ENCODE measurements at regions not wholly inside any gene's neighbourhood (a gene's known extent, or its start where the extent isn't known, plus 50 kb on each side); places are given as distances from the start of the nearest gene placed in this dataset.
"Not testable (repeated sequence)": the region's sequence is repeated elsewhere in the genome, so short reads cannot be mapped to it uniquely, and the experiment has no call there.

DNA sequence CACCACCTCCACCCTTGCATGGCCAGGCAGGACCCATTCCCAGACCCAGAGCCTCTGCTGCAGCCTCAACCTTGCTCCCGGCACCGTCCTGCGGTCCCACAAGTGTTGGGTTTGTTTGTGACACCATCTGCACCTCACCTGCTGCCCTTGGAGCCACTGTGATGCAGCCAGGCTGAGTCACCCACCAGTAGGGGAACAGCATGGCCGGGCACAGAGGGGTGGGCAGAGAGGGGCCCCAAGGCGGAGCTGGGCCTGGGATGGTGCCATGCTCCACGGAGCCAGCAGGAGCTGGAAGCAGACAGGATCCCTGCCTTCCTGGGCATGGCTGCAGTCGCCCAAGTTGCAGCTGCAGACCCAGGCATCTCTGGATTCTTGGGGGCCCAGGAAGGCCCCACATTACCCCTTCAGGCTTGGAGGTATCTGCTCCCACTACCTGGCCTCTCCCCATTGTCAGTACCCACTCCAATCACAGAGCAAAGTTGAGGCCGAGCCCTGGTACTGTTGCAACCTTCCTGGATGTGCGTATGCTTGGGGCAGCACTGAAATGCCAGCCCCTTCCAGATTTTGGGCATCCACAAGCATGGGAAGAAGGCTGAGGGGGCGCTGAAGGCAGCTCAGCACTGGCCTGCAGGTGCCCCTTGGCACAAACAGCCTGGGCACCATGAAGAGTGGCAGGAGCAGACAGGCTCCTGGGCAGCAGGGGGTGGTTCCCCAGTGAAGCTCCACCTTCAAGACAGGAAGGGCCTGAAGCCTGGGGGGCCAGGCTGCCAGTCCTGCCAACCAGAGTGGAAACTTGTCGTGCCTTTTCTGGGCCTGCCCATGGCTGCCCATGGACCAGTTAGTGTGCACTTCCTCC, 172.8 kb downstream of the MATN1 start:
- H3K4me1 Mint-ChIP-seq, result no peaks in the 10 kb centered on the region
- DNase-seq, result no peak
- H3K9me3 Mint-ChIP-seq, result no peaks in the 10 kb centered on the region
- H3K27ac Mint-ChIP-seq, result no peak overlapping the region
- peaks cover 2 to 6% (median 4%) of the 10 kb centered on the region in 3 donors for H3K27me3 Mint-ChIP-seq (ENCODE audit: low read depth in 3 of 3)
- no peak overlapping the region for H3K4me3 Mint-ChIP-seq
- H3K36me3 Mint-ChIP-seq, result no peaks in the 10 kb centered on the region

DNA sequence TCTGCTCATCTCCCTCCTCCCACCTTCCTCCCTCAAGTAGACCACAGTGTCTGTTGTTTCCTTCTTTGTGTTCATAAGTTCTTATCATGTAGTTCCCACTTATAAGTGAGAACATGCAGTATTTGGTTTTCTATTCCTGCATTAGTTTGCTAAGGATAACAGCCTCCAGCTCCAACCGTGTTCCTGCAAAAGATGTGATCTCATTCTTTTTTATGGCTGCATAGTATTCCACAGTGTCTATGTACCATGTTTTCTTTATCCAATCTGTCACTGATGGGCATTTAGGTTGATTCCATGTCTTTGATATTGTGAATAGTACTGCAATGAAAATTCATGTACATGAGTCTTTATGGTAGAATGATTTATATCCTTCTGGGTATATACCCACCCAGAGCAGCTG, 173.5 kb downstream of the MATN1 start:
- not testable (repeated sequence) for H3K36me3 Mint-ChIP-seq; H3K4me1 Mint-ChIP-seq; H3K27me3 Mint-ChIP-seq (ENCODE audit: low read depth in 3 of 3); DNase-seq; H3K27ac Mint-ChIP-seq; H3K4me3 Mint-ChIP-seq; H3K9me3 Mint-ChIP-seq

DNA sequence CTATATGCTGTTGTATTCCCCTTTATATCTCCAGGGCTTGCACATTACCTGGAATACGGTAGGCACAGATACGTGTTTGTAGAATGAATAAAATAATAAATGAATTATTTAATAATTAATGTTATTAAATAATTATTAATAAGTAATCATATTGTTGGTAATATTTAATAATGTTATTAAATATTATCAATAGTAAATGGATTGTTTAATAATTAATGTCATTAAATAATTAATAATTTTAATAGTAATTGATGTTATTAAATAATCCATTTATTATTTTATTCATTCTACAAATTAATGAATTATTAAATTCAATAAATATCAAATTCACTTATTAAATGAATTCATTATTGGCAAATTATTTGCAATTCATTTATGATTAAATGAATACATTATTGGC, 175.1 kb downstream of the MATN1 start:
- Mint-ChIP-seq H3K9me3 (no peaks in the 10 kb centered on the region), H3K27me3 (ENCODE audit: low read depth in 3 of 3) (peaks cover 3 to 6% (median 4%) of the 10 kb centered on the region in 3 donors), H3K36me3 (no peaks in the 10 kb centered on the region), H3K4me3 (no peak overlapping the region), H3K27ac (no peak overlapping the region), H3K4me1 (no peaks in the 10 kb centered on the region)
- DNase-seq, result no peak

DNA sequence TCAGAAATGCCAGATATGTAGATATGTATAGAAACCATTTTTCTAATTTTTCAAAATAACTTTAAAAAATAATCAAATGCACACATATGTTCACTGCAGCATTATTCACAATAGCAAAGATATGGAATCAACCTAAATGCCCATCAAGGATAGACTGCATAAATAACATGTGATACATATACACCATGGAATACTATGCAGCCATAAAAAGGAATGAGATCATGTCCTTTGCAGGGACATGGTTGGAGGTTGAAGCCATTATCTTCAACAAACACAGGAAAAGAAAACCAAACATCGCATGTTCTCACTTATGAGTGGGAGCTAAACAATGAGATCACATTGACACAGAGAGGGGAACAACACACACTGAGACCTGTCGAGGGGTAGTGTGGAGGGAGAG, 176.1 kb downstream of the MATN1 start:
- H3K4me1 Mint-ChIP-seq; H3K27me3 Mint-ChIP-seq (ENCODE audit: low read depth in 3 of 3); DNase-seq; H3K9me3 Mint-ChIP-seq; H3K27ac Mint-ChIP-seq; H3K4me3 Mint-ChIP-seq; H3K36me3 Mint-ChIP-seq: not testable (repeated sequence)

DNA sequence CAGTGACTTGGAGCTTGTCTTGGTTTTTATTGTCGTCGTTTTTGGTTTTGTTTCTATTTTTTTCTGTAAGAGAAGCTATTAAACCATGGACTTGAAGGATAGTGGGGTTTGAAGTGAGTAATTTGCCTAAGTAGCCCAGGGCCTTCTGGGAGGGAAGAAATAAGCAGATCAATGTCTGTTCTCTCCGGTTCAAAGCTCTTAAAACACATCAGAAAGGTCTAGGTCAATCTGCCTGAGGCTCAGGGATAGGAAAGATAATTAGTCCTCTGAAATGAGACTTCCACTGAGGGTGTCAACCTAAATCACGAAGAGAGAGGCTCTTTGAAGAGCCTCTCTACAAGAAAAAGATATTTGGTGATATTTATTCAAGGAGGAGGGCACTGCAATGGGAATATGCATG, 178.0 kb downstream of the MATN1 start:
- no peaks in the 10 kb centered on the region for H3K4me1 Mint-ChIP-seq
- H3K36me3 Mint-ChIP-seq, result no peaks in the 10 kb centered on the region
- DNase-seq, result no peak
- H3K9me3 Mint-ChIP-seq, result no peaks in the 10 kb centered on the region
- peaks cover 0 to 4% (median 3%) of the 10 kb centered on the region in 3 donors for H3K27me3 Mint-ChIP-seq (ENCODE audit: low read depth in 3 of 3)
- H3K27ac Mint-ChIP-seq, result no peak overlapping the region
- no peak overlapping the region for H3K4me3 Mint-ChIP-seq

DNA sequence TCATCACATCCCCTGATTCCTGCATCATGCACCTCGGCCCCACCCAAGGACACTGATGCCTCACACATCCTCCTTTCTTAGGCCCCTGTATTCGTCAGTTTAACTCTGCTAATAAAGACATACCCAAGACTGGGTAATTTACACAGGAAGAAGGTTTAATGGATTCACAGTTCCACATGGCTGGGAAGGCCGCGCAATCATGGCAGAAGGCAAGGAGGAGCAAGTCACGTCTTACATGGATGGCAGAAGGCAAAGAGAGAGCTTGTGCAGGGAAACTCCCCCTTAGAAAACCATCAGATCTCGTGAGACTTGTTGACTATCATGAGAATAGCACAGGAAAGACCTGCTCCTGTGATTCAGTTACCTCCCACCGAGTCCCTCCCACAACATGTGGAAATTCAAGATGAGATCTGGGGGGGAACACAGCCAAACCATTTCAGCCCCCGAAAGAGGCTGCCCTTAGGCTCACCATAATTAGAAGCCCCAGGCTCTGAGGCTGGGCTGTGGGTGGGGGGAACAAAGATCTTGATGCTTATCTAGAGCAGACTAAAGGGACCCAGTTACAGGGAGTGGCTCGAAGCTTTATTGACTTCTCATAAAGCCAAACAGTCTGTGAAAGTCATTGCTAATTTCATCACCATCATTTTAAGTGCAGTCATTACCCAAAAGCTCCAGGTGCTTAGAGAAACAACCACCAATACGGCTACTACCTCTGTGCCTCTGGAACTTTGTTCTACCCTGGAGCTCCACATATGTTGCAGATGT, 181.5 kb downstream of the MATN1 start:
- H3K27ac Mint-ChIP-seq, result no peak overlapping the region

DNA sequence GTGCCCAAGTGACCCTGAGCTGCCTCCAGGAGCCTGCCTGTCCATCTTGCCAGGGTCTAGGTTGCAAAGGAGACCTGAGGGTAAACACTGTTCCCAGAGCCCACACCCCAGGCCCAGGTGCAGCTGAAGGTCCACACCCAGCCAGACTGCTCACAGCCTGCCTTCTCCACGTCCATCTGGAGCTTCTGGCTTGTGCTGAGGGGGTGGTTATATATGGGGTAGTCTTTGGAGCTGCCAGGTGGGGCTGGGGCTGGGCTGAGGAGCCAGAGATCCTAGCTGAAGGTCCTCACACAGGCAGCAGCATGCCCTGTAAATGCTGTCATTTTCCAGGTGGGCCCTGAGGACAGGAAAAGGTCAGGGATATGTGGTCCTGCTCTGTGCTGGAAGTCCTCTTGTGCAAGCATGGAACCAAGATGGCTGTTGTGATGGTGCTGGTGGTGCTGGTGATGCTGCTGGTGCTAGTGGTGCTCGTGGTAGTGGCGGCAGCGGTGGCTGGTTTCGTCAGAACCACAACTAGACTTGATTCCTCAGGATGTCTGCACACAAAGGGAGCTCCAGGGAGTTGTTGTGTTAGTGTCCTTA, 182.7 kb downstream of the MATN1 start:
- no peak overlapping the region for H3K27ac Mint-ChIP-seq
- H3K9me3 Mint-ChIP-seq, result no peaks in the 10 kb centered on the region
- H3K27me3 Mint-ChIP-seq (ENCODE audit: low read depth in 3 of 3), result peaks cover 0 to 3% (median 0%) of the 10 kb centered on the region in 3 donors
- DNase-seq, result no peak
- H3K4me3 Mint-ChIP-seq, result no peak overlapping the region
- no peaks in the 10 kb centered on the region for H3K36me3 Mint-ChIP-seq
- H3K4me1 Mint-ChIP-seq, result no peaks in the 10 kb centered on the region

More for the DNA sequence above, 181.5 kb downstream of the MATN1 start:
- H3K36me3 Mint-ChIP-seq, result no peaks in the 10 kb centered on the region
- H3K4me3 Mint-ChIP-seq, result no peak overlapping the region
- peaks cover 0 to 3% (median 2%) of the 10 kb centered on the region in 3 donors for H3K27me3 Mint-ChIP-seq (ENCODE audit: low read depth in 3 of 3)
- no peak for DNase-seq
- H3K9me3 Mint-ChIP-seq, result no peaks in the 10 kb centered on the region
- no peaks in the 10 kb centered on the region for H3K4me1 Mint-ChIP-seq

DNA sequence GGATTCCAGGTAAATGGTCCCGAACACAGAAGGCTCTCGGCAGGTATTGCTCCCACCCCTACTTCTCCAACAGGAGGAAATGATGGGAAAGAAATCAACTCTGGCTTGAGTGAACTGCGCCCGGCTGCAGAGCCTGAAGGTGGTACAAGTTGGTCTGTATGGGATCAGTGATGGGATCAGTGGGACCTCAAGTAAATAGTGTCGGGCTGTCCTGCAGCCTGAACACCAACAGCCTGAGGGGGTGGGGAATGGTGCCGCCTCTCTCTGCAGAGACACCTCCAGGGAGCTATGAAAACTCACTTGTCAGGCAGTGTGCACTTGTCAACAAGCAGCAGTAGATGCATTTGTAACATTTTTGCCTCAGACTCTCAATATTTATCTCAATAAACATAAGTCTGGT, 183.5 kb downstream of the MATN1 start:
- Mint-ChIP-seq H3K4me1 (no peaks in the 10 kb centered on the region), H3K4me3 (no peak overlapping the region), H3K27me3 (ENCODE audit: low read depth in 3 of 3) (peaks cover 0 to 3% (median under 1%) of the 10 kb centered on the region in 3 donors), H3K9me3 (no peaks in the 10 kb centered on the region), H3K27ac (no peak overlapping the region), H3K36me3 (no peaks in the 10 kb centered on the region)
- DNase-seq, result no peak

DNA sequence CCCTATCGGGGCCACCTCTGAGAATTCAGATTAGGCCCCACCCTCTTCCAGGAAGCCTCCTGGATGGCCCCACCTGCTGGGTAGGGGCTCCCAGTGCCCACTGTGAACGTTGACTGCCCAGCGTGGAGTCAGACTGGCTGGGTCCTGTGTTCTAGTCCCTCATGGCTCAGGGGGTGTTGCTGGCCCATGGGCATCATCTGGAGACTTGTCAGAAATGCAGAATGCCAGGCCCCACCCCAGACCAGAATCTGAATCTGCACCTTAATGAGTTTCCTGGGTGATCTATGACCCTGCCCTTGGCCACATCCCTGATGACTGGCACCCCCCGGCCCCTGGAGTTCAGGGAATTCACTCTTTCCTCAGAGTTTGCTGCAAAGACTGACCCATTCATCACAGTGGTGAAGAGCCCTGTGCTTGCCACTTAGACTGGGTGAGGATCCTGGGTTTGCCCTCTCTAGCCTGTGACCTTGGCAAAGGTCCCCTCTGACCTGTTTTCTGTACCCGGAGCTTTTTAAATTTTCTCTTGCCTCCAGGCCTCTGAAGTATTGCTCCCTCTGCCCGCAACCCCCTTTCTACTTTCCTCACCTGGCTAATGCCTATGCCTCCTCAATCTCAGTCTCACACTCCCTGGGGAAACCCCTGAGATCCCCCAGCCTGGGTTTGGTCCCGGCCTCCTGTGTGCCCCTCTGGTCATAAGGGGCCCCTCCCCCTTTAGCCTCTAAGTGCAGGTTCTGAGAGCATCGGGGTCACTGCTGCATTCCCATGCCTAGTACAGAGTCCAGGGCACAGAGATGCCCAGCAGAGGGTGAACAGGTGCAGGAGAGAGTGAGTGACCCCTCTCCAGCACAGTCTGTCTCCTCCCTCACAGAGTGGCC, 184.2 kb downstream of the MATN1 start:
- Mint-ChIP-seq H3K4me3 (no peak overlapping the region), H3K9me3 (no peaks in the 10 kb centered on the region), H3K27ac (no peak overlapping the region), H3K4me1 (no peaks in the 10 kb centered on the region), H3K27me3 (ENCODE audit: low read depth in 3 of 3) (peaks cover 0 to 3% (median 2%) of the 10 kb centered on the region in 3 donors), H3K36me3 (no peaks in the 10 kb centered on the region)
- no peak for DNase-seq

DNA sequence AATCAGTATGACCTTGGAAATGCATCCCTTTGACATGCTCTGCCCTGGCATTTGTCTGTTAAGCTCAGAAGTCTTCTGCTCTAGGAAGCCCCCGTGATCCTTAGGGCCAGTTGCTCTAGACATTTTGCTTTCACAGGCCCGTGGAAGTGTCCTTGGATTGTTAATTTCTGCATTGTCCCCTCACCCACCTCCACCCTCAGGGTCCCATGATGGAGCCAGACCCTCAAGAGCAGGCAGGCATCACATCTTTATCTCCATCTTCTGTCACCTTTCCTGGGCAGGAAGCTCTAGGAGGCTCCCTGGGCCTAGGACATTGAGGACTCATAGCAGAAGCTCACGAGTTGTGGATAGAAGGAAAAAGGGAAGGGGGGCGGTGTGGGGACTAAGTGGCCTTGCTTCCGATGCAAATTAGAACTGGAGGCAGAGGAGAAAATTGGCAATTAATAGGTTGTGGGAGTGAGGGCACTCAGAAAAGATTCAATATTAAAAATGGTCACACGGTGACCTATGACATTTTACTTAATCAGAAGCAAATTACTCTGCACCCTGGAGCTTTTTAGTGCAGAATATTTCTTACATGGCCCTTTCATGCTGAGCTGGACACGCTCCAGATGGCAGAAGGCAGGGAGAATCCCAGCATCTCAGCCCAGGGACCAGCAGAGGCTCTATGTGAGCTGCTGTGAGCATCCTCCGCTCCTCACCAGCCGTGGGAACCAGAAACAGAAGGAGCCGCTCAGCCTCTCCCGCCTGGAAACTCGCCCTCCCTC, 185.0 kb downstream of the MATN1 start:
- Mint-ChIP-seq H3K36me3 (no peaks in the 10 kb centered on the region), H3K27ac (no peak overlapping the region), H3K4me1 (no peaks in the 10 kb centered on the region), H3K4me3 (no peak overlapping the region), H3K27me3 (ENCODE audit: low read depth in 3 of 3) (peaks cover 2 to 3% (median 3%) of the 10 kb centered on the region in 3 donors), H3K9me3 (no peaks in the 10 kb centered on the region)
- DNase-seq, result no peak

DNA sequence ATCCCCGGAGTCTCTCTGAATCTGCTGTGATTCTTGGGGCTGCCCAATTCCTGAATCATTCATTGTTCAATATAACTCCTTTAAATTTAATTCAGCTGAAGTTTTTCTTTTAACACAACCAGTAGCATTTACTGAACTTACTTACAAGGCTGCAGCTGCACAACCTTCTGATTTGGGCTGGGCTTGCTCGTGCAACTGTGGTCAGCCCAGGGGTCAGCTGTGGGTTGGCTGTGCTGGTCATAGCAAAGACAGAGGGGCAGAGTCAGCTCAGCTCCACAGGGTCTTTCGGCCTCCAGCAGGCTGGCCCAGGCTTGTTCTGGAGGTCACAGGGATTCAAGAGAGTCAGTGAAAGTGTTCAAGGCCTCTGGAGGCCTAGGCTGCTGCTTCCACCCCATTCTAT, 186.1 kb downstream of the MATN1 start:
- Mint-ChIP-seq H3K4me3 (no peak overlapping the region), H3K36me3 (no peaks in the 10 kb centered on the region), H3K27ac (no peak overlapping the region), H3K27me3 (ENCODE audit: low read depth in 3 of 3) (peaks cover 1 to 6% (median 2%) of the 10 kb centered on the region in 3 donors), H3K4me1 (no peaks in the 10 kb centered on the region), H3K9me3 (no peaks in the 10 kb centered on the region)
- no peak for DNase-seq

DNA sequence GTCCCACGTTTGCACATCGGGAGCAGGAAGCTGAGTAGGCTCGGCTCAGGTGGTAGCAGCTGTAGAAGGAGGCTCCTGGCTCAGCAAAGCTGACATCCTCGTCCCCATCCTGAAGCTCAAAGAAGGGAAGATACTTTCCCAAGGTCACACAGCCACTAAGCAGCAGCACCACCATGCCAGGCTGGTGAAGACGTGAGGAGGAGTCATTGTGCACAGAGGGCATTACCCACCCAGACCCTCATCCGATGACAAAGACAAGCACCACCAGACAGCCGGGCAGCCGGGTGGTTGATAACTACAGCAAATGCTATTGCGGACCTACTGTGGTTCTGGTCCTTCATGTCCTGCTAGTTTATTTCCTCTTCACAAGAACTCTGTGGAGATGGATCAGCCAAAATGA, 186.9 kb downstream of the MATN1 start:
- H3K27ac Mint-ChIP-seq, result no peak overlapping the region
- DNase-seq, result no peak
- no peaks in the 10 kb centered on the region for H3K36me3 Mint-ChIP-seq
- H3K27me3 Mint-ChIP-seq (ENCODE audit: low read depth in 3 of 3), result peaks cover 2 to 6% (median 2%) of the 10 kb centered on the region in 3 donors
- no peak overlapping the region for H3K4me3 Mint-ChIP-seq
- no peaks in the 10 kb centered on the region for H3K4me1 Mint-ChIP-seq
- H3K9me3 Mint-ChIP-seq, result no peaks in the 10 kb centered on the region

Measured in immature natural killer cell (primary cell).